ENCODE measurements at regions not wholly inside any gene's neighbourhood (a gene's known extent, or its start where the extent isn't known, plus 50 kb on each side); places are given as distances from the start of the nearest gene placed in this dataset.

- peaks cover 22% of the 10 kb centered on the region for H3K27me3 Mint-ChIP-seq (ENCODE audit: low read depth)
- Histone ChIP-seq H3K9me3 (ENCODE audit: control insufficient read depth, low read depth, low read length) (no peaks in the 10 kb centered on the region), H3K4me1 (ENCODE audit: insufficient read depth, low read length) (no peaks in the 10 kb centered on the region), H3K23ac (ENCODE audit: insufficient read length, low read depth, low read length) (no peak overlapping the region), H3K27me3 (ENCODE audit: insufficient read depth, low read length) (no peaks in the 10 kb centered on the region; the same call in 1 of the 2 replicates), H3T11ph (ENCODE audit: low read length) (no peak overlapping the region), H3K4ac (ENCODE audit: low read depth, low read length) (no peak overlapping the region), H2BK120ac (ENCODE audit: low read depth, low read length, poor library complexity, severe bottlenecking) (no peak overlapping the region), H3K56ac (ENCODE audit: insufficient read length, low read depth, low read length) (no peak overlapping the region), H3K14ac (ENCODE audit: insufficient read depth, low read length) (no peak overlapping the region), H3K18ac (ENCODE audit: insufficient read length, low read depth, low read length) (no peak overlapping the region), H2AFZ (ENCODE audit: low read length) (no peak overlapping the region), H2BK20ac (ENCODE audit: low read depth, low read length, poor library complexity, severe bottlenecking) (no peak overlapping the region), H3K79me1 (ENCODE audit: insufficient read depth, low read depth, low read length, poor library complexity, severe bottlenecking) (no peaks in the 10 kb centered on the region), H3K9ac (ENCODE audit: extremely low read depth, insufficient read length, low read length) (no peak overlapping the region), H4K20me1 (ENCODE audit: control insufficient read depth, insufficient read depth, insufficient read length) (no peaks in the 10 kb centered on the region), H3K79me2 (ENCODE audit: insufficient read depth, low read length) (no peaks in the 10 kb centered on the region), H4K91ac (ENCODE audit: insufficient read length, low read depth, low read length) (no peak overlapping the region), H2AK5ac (ENCODE audit: insufficient read length, low read length) (no peak overlapping the region), H2BK15ac (ENCODE audit: low read depth, low read length) (no peak overlapping the region), H2BK12ac (ENCODE audit: insufficient read length, low read depth, low read length) (no peak overlapping the region), H4K8ac (replicated peaks; ENCODE audit: insufficient read length, low read depth, low read length) (no peak overlapping the region), H3K4me2 (ENCODE audit: insufficient read depth, insufficient read length, low read length) (no peak overlapping the region), H3K27ac (ENCODE audit: insufficient read length, low read depth, low read length) (no peak overlapping the region), H2BK5ac (ENCODE audit: insufficient read length, low read length) (no peak overlapping the region), H3K23me2 (ENCODE audit: insufficient read length, low read depth, low read length, poor library complexity, severe bottlenecking) (no peaks in the 10 kb centered on the region), H4K5ac (ENCODE audit: insufficient read length, low read depth, low read length) (peak overlapping the region; percentile 27)
- no peaks in the 10 kb centered on the region for H3K9me3 Mint-ChIP-seq
- no CpG with 5 or more reads among the region's 3 CpGs for WGBS (ENCODE audit: extremely low coverage, insufficient read length, low lambda C conversion rate)
- no peaks in the 10 kb centered on the region for H3K36me3 Mint-ChIP-seq (ENCODE audit: insufficient read depth in 1 of 3, low read depth in 3 of 3)
- H3K4me3 Mint-ChIP-seq, result no peak overlapping the region; a peak in 1 of 5 replicates
- H3K4me1 Mint-ChIP-seq, result no peaks in the 10 kb centered on the region
- TF ChIP-seq, protein P1, sequence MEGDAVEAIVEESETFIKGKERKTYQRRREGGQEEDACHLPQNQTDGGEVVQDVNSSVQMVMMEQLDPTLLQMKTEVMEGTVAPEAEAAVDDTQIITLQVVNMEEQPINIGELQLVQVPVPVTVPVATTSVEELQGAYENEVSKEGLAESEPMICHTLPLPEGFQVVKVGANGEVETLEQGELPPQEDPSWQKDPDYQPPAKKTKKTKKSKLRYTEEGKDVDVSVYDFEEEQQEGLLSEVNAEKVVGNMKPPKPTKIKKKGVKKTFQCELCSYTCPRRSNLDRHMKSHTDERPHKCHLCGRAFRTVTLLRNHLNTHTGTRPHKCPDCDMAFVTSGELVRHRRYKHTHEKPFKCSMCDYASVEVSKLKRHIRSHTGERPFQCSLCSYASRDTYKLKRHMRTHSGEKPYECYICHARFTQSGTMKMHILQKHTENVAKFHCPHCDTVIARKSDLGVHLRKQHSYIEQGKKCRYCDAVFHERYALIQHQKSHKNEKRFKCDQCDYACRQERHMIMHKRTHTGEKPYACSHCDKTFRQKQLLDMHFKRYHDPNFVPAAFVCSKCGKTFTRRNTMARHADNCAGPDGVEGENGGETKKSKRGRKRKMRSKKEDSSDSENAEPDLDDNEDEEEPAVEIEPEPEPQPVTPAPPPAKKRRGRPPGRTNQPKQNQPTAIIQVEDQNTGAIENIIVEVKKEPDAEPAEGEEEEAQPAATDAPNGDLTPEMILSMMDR (conservative IDR thresholded peaks at IDR 0.05), result no peak
- no peak for DNase-seq
- H3K27ac Mint-ChIP-seq, result no peak overlapping the region
Observed at GRCh38 chr20:25142435-25142834, 53.1 kb upstream of the ENTPD6 start.
